ENCODE measurements at regions not wholly inside any gene's neighbourhood (a gene's known extent, or its start where the extent isn't known, plus 50 kb on each side); places are given as distances from the start of the nearest gene placed in this dataset.

DNA sequence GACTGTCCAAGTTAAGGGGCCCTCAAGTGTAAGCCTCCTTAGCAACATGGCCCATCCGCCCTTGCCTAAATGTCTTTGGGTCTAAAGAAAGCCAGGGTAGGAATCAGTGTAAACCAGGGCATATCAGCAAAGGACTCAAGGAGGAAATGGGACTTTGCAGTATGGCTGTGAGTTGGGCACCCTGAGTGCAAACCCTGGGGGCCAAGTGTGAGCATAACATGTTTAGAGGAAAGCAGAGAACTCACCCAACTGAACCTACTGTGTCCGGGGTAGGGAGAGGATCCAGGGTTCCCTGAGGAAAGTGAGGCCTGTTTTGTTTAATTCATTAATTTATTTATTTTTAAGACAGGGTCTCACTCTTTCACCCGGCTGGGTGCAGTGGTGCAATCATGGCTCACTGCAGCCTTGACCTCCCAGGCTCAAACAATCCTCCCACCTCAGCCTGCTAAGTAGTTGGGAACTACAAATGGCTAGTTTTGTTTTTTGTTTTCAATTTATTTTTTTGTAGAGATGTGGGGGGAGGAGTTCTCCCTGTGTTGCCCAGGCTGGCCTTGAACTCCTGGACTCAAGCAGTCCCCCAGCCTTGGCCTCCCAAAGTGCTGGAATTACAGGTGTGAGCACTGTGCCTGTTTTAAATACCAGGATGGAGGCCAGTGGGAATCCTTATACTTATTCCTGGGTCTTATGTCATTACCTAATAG is 51.0 kb upstream of the ACTR3 start:
- Mint-ChIP-seq H3K36me3 (ENCODE audit: insufficient read depth, unreplicated experiment) (no peaks in the 10 kb centered on the region), H3K27me3 (ENCODE audit: insufficient read depth, unreplicated experiment) (no peaks in the 10 kb centered on the region), H3K9me3 (ENCODE audit: unreplicated experiment) (no peaks in the 10 kb centered on the region), H3K4me3 (ENCODE audit: unreplicated experiment) (no peak overlapping the region), H3K4me1 (ENCODE audit: low read depth, unreplicated experiment) (peaks cover 9% of the 10 kb centered on the region), H3K27ac (ENCODE audit: unreplicated experiment) (no peak overlapping the region)
- intact Hi-C loops (cut with micrococcal nuclease; ENCODE audit: unreplicated experiment) = no loop called here
- no peaks in the 10 kb centered on the region for H3K9me3 ChIP-seq
- no peaks in the 10 kb centered on the region for H3K27me3 ChIP-seq (replicated peaks; ENCODE audit: control insufficient read depth, insufficient read depth, low read length)
- POLR2A ChIA-PET = no interaction called here
- no peaks in the 10 kb centered on the region for H3K36me3 ChIP-seq (ENCODE audit: control insufficient read depth, insufficient read depth, low read length)
- no peak for DNase-seq
- BruUV-seq (replicated peaks) = no TSS peak
- CTCF ChIA-PET = no interaction called here
- H3K4me3 ChIP-seq (ENCODE audit: low read depth, low read length) = no peak overlapping the region
- peaks cover 18% of the 10 kb centered on the region for H3K4me1 ChIP-seq
- TF ChIP-seq, protein P1, sequence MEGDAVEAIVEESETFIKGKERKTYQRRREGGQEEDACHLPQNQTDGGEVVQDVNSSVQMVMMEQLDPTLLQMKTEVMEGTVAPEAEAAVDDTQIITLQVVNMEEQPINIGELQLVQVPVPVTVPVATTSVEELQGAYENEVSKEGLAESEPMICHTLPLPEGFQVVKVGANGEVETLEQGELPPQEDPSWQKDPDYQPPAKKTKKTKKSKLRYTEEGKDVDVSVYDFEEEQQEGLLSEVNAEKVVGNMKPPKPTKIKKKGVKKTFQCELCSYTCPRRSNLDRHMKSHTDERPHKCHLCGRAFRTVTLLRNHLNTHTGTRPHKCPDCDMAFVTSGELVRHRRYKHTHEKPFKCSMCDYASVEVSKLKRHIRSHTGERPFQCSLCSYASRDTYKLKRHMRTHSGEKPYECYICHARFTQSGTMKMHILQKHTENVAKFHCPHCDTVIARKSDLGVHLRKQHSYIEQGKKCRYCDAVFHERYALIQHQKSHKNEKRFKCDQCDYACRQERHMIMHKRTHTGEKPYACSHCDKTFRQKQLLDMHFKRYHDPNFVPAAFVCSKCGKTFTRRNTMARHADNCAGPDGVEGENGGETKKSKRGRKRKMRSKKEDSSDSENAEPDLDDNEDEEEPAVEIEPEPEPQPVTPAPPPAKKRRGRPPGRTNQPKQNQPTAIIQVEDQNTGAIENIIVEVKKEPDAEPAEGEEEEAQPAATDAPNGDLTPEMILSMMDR (IDR thresholded peaks at IDR 0.05; ENCODE audit: insufficient read depth in 1 of 2, low read depth in 1 of 2, low read length in 1 of 2, severe bottlenecking in 1 of 2, unreplicated experiment in 1 of 2) = no peak

DNA sequence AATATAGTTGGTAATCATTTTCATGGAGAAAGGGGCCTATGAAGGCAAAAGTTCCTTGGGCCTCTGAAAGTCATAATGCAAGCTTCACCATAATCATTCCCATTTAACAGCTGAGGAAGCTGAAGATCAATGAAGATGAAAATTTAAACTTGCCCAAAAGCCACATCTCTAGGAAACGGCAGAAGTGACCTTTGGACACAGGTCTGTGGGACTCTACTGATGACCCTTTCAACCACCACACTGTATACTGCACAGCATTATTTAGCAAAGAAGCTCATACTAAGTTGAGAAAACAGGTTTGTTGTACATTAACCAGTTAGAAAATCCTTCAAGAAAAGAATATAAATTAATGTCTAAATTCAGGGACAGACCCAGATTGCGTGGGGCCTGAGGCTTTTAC is 51.6 kb upstream of the ACTR3 start:
- Mint-ChIP-seq H3K4me1 (ENCODE audit: low read depth, unreplicated experiment) (peaks cover 9% of the 10 kb centered on the region), H3K4me3 (ENCODE audit: unreplicated experiment) (no peak overlapping the region), H3K27ac (ENCODE audit: unreplicated experiment) (no peak overlapping the region), H3K27me3 (ENCODE audit: insufficient read depth, unreplicated experiment) (no peaks in the 10 kb centered on the region), H3K36me3 (ENCODE audit: insufficient read depth, unreplicated experiment) (no peaks in the 10 kb centered on the region), H3K9me3 (ENCODE audit: unreplicated experiment) (no peaks in the 10 kb centered on the region)
- CTCF ChIA-PET = no interaction called here
- no peaks in the 10 kb centered on the region for H3K36me3 ChIP-seq (ENCODE audit: control insufficient read depth, insufficient read depth, low read length)
- H3K9me3 ChIP-seq = no peaks in the 10 kb centered on the region
- TF ChIP-seq, protein P1 (IDR thresholded peaks at IDR 0.05; ENCODE audit: insufficient read depth in 1 of 2, low read depth in 1 of 2, low read length in 1 of 2, severe bottlenecking in 1 of 2, unreplicated experiment in 1 of 2) = no peak
- peaks cover 22% of the 10 kb centered on the region for H3K4me1 ChIP-seq
- no TSS peak for BruUV-seq (replicated peaks)
- no peaks in the 10 kb centered on the region for H3K27me3 ChIP-seq (replicated peaks; ENCODE audit: control insufficient read depth, insufficient read depth, low read length)
- DNase-seq = no peak
- intact Hi-C loops (cut with micrococcal nuclease; ENCODE audit: unreplicated experiment) = no loop called here
- no peak overlapping the region for H3K4me3 ChIP-seq (ENCODE audit: low read depth, low read length)
- POLR2A ChIA-PET = no interaction called here

DNA sequence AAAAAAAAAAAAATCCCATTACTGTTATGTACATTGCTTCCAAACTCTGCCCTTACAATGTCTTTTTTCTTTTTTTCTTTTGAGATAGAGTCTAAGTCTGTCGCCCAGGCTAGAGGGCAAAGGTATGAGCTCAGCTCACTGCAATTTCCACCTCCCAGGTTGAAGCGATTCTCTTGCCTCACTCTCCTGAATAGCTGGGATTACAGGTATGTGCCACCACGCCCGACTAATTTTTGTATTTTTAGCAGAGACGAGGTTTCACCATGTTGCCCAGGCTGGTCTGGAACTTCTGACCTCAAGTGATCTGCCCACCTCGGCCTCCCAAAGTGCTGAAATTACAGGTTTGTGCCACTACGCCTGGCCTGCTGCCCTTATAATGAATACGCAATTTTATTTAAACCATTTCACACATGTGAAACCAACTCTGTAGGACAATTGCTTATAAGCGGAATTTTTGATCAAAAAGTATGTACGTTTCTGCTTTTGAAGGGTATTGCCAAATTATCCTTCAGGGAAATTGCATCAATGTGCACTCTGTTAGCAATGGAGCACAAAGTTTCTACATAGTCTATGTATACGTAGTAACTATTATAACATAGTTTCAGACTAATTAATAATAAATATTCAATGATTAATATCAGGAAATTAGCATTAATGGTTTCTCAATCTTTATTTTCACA is 55.7 kb upstream of the ACTR3 start:
- Histone ChIP-seq H3K9me3 (0 out of 2 replicates have a peak, but pooled peaks cover 3% of the 10 kb centered on the region), H3K27me3 (replicated peaks; ENCODE audit: control insufficient read depth, insufficient read depth, low read length) (no peaks in the 10 kb centered on the region), H3K36me3 (ENCODE audit: control insufficient read depth, insufficient read depth, low read length) (no peaks in the 10 kb centered on the region), H3K4me1 (peaks cover 29% of the 10 kb centered on the region), H3K4me3 (ENCODE audit: low read depth, low read length) (no peak overlapping the region)
- DNase-seq = peak; percentile 43 to 57
- H3K36me3 Mint-ChIP-seq (ENCODE audit: insufficient read depth, unreplicated experiment) = peaks cover 7% of the 10 kb centered on the region
- TF ChIP-seq, protein P1 (IDR thresholded peaks at IDR 0.05; ENCODE audit: insufficient read depth in 1 of 2, low read depth in 1 of 2, low read length in 1 of 2, severe bottlenecking in 1 of 2, unreplicated experiment in 1 of 2) = no peak
- no peak overlapping the region for H3K27ac Mint-ChIP-seq (ENCODE audit: unreplicated experiment)
- H3K9me3 Mint-ChIP-seq (ENCODE audit: unreplicated experiment) = no peaks in the 10 kb centered on the region
- no TSS peak for BruUV-seq (replicated peaks)
- ChIA-PET POLR2A (interaction anchor here (0.6 kb wide), 2 partner anchors 56 to 78 kb away, joined by 4 to 7 read pairs; partner anchors contain the start of genes ACTR3 and SLC35F5), CTCF (interaction anchor here (0.5 to 0.7 kb wide), 3 partner anchors 55 to 717 kb away, joined by 3 to 5 read pairs (median 4); partner anchors contain the start of gene ACTR3)
- H3K4me3 Mint-ChIP-seq (ENCODE audit: unreplicated experiment) = no peak overlapping the region
- intact Hi-C loops (cut with micrococcal nuclease; ENCODE audit: unreplicated experiment) = no loop called here
- H3K27me3 Mint-ChIP-seq (ENCODE audit: insufficient read depth, unreplicated experiment) = no peaks in the 10 kb centered on the region
- H3K4me1 Mint-ChIP-seq (ENCODE audit: low read depth, unreplicated experiment) = peaks cover 4% of the 10 kb centered on the region

Data from Caco-2 (cell line).